Stimulated activated CD8-positive, alpha-beta memory T cell treated with anti-CD3 and anti-CD28 coated beads, Interleukin-7, amount 100 ng/mL, for 24 hours (primary cell): ENCODE measurements at regions not wholly inside any gene's neighbourhood (a gene's known extent, or its start where the extent isn't known, plus 50 kb on each side); places are given as distances from the start of the nearest gene placed in this dataset.

Experiments used
- DNase-seq: peaks from one replicate; pipeline ENCODE4 v3.0.0-alpha.2; 2020; ENCODE audit warnings: low read depth

DNA sequence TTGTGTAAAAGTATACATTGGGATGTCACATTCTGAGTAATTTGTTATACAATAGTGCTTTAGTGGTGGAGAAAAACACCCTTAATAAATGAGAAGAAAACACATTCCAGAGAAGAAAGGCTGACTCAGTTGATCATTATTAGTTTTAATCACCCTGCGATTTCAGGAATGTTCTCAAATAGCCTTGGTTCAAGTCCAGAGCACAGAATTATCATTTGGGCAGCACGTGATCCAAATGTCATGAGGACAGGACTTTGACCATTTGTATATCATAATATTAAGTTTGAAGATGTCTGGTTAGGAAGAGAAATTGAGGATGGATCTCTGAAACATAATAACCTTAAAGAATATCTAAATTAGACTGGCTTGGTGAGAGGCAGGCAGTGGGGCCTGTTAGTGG lies 1434.3 kb upstream of the TENM3 start:
- no peak for DNase-seq

DNA sequence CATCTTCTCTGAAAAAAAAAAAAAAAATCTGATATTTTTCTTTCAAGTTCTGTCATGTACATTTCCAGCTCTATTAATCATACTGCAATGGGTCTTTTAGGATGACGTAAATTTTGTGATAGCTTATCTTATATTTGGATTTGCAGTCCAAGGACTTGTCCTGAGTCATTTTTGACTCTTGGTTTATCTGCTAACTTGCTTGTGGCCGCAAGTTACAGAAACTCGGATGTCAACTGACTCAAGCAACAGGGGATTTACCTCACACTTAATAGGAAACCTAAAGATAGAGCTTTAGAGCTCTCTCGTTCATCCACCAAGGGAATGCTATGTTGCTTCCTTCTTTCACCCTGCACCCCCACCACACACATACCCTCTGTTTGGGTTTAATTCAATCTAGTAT lies 1433.8 kb upstream of the TENM3 start:
- DNase-seq: no peak

DNA sequence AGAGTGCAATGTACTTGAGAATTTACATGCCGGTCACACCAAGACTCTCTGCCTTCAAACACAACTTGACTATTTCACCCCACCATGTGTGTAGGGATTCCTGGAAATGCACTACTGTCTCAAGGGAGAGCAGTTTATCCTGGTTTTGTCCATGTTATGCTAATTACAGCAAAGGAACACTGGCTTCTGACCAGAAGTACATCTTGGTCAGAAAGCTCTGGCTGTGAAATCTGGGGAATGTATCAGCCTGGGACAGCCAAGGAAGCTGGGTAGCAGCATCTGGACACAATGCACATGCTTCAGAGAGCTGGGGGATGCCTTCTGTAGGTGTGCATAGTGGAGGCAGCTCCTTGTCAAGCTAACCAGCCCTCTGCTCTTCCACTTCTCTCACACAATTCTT lies 1432.6 kb upstream of the TENM3 start:
- no peak for DNase-seq

DNA sequence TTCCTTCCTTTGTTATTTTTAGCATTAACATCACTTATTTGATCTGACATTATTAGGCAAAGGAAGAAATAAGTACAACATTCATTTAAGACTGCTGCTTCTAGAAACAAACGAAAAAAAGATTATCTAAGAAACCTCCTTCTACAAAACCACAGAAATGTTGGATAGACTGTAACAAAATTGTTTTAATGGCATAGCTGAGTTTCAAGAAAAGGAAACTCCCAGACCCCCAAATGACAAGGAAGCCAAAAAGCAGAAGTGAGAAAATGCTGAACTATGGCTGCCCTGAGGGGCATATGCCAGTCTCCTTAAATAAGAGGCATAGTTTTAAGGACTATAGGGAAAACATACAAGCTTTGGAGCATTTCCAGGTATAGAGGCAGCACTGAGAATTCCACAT lies 1431.6 kb upstream of the TENM3 start:
- no peak for DNase-seq

DNA sequence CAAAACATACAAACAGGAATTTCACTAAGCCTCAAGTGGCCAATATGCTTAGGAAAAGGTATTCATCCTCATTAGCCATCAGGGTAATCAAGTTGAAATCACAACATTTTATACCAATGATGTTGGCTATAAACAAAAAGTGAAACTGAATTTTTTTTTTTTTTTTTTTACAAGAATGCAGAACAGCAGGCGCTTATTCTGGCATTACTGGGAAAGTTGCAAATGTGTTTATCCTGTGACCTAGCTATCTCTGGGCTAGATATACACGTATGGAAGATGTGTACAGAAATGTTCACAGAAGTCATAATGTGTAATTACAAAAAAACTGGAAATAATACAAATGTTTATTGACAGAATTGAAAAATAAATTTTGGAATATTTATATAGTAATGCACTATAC lies 1430.4 kb upstream of the TENM3 start:
- DNase-seq: no peak

DNA sequence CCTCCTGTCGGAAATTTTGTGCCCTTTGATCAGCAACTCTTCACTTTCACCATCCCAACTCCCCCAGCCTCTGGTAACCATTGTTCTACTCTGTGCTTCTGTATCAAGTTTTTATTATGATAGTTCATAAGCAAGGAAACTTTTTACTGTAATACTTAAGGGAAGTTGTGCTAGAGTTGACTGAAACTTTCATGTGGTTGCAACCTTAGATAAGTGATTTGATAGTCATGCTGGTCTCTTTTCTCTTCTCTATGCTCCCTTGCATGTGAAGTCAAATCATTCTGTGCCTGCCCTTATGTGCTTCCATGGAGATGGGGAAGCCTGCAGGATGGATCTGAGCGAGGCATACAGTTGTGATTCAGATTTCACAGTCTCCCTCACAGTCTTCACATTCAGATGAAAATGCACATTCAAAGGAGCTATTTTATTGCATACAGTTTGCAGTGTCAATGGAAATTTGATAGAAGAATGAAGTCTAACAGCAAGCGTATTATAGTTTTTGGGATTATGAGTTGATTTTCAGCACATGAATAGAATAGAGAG lies 1428.3 kb upstream of the TENM3 start:
- DNase-seq: no peak

DNA sequence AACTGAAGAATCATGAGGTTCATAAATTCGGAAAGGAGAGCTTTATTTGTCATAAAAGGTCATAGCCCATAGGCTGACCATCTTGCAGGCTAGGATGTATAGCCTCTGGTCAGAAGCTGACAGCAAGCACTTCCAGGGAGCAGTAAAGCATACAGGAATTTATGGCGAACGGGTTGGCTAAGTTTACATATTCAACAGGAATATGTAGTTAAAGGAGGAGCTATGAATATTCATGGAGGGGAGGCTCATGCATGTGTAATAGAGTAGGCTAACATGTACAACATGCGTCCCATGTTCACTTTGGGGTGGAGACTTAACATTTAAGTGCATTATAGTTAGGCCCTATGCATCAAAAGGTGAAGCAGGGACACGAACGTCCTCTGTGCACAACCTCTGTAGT lies 1425.7 kb upstream of the TENM3 start:
- DNase-seq: no peak

DNA sequence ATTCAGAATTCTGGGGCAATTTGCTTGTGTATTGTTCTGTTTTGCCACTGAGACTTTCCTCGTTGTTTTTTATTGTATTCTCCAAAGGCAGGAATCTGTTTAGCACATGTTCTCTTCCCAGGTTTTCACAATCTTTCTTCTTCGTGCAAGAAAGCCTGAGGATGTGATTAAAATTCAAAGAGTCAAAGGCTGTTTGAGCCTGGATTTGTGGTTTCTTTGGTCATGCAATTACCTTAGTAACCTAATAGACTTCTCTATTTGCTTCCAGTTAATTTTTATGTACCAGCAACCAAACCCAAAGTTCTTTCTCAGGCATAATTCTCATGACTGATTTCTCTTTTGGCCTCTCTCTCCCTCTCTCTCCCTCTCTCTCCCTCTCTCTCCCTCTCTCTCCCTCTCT lies 1420.1 kb upstream of the TENM3 start:
- DNase-seq: no peak

DNA sequence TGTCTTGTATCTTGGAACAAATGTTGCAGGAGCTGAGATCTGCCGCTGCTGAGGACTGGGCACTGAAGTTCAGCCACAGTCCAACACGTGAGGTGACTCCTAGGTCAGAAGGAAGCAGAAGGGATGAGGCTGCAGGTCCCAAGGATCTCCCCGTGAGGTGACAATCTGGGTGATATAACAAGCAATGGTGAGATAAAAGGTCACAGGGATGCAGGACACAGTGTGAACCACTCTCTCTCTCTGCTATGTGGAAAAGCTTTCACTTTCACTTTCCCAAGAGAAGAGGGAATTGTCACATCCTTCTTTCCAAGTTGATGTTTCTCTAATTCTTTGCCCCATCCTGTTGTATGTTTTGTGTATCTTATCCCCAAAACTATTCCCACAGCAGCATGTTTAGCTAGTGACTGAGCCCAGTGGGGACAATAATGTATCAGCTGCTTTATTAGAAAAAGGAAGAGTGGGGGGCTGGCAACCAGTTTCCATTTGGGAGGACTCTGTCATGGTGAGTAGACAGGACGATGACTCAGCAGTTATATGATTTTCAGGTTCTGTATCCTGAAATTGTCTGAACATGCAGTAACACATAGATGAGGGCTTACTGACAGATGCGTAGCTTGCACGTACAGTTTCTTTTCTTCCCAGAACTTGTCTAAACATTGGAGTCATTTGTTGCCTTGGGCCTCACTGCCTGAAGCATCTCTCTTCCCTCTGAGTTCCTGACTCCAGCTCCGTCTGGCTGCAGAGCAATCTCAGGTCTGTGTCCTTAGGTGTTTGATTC lies 1415.8 kb upstream of the TENM3 start:
- DNase-seq: no peak

DNA sequence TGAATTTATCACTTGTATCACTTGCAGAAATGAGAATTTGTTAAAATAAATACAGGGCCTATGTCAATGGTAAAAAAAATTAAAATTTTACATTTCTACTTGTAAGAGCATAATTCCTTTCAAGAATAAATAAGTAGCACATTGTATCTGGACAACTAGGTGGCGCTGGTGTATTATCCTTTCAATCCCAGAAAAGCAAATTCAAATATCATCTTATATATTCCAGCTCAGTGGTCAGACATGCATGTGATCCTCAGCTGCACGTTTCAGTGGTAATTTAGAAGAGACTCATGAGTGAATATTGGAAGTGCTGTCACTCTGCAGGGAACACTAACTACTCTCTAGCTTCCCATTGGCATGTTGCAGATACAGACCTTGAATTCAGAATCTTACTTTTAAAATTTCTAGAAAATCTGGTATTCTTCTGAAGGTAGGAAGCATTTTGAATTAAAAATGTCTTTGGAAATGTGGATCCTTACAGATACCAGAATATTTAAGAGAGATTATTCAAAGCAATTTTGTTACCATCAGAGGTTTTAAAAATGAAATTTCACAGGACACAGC lies 1414.7 kb upstream of the TENM3 start:
- DNase-seq: no peak

DNA sequence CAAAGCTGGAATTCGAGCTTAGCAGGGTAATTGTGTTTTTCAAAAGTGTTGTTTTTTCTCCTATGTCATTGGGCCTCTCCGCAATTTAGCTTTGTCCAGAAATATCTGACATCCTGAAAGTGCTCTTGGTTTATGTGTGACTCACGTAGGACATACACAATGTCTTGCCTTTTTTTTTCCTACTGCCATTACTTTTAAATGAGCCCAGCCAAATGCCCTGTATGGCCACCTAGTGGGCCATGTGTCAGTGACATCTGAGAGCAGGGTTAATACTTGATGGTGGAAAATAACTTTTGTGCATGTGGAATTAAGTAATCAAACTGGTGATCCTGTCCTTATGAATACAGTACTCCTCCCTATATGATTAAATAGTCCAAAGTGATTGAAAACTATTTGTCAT lies 1411.1 kb upstream of the TENM3 start:
- no peak for DNase-seq

DNA sequence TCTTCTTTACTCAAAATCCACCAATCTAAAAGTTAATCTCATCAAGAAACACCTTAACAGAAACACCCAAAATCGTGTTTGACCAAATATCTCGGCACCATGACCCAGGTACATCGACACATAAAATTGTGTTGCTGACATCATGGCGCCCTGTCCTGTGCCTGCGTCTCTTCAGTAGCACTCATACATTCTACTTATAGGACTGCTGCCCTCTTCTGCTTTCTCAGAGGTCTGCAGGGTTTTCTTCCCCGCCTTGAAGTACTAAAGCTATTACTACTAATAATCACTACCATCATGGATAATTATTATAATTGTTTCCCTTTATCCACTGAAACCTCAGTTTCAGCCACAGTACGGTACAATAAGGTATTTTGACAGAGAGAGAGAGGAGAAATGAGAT lies 1403.1 kb upstream of the TENM3 start:
- no peak for DNase-seq

DNA sequence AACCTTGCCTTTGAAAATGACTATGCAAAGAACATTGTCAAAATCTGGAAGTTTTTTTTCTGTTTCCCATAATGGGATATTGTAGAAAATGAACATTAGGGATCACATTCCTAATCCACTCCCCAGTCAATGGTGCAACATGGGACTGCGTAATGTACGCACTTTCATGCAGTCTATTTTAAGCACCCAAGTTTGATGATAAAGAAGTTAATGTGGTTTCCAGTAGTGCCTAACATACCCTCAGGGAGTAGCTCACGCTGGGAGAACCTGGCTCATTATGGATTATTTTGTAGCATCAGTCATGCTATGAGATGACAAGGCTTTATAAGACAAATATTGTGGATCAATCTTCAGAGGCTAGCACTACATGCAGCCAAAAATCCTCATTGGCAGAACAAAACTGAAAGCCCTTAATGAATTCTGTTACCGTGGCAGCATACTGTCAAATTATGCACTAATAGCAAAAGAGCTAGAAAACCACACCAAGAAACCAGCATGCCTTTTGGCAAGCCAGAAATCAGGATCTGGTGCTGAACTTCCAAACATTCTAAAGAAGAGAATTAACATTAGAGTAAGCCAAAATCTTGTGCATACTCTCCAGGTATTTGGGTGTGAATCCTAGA lies 1392.8 kb upstream of the TENM3 start:
- no peak for DNase-seq

DNA sequence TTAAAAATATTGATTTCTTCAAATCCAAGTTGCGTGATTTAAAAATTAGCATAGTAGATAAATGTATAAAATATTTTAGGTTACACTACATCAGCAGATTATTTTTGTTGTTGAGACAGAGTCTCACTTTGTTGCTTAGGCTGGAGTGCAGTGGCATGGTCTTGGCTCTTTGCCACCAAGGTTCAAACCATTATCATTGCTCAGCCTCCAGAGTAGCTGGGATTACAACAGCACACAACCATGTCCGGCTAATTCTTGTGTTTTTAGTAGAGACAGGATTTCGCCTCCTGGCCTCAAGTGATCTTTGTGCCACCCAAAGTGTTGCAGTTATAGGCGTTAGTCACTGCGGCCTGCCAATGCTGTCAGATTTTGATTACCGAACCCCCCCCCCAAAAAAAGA lies 1390.5 kb upstream of the TENM3 start:
- no peak for DNase-seq

DNA sequence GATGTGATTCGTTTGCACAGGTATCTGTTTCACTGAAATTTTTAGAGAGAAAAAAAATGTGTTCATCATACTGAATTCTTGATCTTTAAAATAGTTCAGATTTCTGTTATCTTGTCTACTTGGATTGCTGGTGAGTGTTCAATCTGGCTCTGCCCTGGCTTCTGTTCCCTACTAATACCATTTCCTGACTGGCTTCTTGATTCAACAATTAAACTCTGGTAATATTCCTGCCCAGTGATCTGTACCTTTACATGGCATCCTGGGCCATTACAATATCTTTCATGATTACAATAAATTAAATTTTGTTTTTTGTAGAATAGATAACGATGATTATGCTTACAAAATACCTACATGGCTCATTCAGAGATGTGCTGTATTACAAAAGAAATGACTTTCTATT lies 1388.0 kb upstream of the TENM3 start:
- DNase-seq: no peak

DNA sequence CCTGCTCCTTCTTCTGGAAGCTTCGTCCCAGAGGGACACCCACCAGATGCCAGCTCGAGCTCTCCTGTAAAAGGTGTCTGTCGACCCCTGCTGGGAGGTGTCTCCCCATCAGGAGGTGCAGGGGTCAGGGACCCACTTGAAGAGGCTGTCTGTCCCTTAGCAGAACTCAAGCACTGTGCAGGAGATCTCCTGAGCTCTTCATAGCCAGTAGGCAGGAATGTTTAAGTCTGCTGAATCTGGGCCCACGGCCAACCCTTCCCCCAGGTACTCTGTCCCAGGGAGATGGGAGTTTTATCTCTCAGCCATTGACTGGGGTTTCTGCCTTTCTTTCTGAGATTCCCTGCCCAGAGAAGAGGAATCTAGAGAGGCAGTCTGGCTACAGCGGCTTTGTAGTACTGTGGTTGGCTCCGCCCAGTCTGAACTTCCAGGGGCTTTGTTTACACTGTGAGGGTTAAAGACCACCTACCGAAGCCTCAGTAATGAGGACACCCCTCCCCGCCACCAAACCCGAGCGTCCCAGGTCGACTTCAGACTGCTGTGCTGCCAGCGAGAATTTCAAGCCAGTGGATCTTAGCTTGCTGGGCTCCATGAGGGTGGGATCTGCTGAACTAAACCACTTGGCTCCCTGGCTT lies 1383.0 kb upstream of the TENM3 start:
- no peak for DNase-seq

DNA sequence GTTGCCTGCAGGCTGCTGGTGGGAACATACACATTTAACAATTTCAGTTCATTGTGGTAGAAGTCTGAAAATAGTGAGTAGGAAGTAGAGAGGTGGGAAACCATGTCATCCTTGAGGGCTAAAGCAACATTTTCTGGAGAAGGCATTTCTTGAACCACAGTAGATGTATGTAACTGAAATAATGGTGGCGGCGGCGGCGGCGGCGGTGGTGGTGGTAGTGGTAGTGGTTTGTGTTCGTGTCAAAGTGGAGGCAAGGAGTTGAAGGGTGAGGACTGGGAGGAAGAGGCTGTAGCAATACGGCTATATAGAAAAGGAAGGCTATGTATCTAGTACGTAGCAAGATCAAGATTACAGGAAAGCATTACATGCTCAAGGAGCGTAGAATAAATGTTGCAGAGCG lies 1381.6 kb upstream of the TENM3 start:
- no peak for DNase-seq

DNA sequence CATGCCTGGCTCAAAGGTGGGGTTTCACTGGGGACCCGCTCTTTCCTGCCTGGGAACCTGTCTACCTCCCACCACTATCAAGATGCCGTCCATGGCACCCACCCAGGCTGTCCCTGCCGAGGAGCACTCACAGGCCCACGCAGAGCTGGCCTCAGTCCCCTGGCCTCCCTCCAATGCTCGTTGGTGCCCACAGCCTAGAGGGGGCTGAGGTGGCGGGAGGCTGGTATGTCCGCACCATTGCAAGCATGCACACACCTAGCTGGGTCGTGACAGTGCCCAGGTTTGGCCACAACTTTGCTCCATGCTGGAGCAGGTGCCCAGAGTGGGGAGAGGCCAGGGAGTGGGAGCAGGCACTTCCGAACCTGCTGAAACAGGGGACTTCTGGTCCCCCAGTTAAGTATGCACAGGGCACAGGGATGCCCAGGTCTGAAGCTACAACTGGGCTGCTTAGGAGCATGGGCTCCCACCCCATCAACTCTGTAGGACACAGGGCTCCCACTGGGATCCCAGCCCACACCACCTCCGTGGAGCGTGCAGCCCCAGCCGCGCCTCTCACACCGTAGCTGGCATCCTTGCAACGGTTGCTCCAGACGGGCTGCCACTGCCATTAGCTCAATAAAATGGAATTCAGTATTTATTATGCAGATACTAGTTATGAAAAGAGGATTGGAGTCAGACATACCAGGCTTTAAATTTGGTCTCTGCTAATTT lies 1376.1 kb upstream of the TENM3 start:
- DNase-seq: no peak

DNA sequence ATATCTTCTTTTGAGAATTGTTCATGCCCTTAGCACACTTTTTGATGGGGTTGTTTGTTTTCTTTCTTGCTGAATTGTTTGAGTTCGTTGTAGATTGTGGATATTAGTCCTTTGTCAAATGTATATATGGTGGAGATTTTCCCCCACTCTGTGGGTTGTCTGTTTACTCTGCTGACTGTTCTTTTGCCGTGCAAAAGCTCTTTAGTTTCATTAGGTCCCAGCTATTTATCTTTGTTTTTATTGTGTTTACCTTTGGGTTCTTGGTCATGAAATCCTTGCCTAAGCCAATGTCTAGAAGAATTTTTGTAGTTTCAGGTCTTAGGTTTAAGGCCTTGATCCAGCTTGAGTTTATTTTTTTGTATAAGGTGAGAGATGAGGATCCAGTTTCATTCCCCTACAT lies 1372.6 kb upstream of the TENM3 start:
- DNase-seq: no peak

DNA sequence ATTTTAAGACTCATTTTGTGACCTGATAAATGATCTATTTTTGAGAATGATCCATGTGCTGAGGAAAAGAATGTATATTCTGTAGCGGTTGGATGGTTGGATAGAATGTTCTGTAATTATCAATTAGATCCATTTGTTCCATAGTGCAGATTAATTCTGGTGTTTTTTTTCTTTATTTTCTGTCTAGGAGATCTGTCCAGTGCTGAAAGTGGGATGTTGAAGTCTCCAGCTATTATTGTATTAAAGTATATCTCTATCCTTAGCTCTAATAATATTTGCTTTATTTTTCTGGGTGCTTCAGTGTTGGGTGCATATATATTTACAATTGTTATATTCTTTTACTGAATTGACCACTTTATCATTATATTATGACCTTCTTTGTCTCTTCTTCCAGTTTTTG lies 1344.9 kb upstream of the TENM3 start:
- no peak for DNase-seq

DNA sequence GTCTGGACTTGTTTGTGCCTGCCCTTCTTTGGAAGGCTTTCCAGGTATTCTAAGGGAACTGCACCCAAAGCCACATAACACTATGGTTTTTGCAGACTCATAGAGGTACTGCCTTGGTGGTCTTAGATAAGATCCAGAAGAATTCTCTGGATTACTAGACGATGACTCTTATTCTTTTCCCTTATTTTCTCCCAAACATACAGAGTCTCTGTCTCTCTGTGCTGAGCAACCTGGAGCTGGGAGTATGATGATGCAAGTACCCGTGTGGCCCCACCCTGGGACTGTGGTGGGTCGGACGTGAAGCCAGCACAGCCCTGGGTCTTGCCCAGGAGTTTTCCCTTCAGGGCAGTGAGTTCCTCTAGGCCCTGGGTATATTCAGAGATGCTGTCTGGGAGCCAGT lies 1342.4 kb upstream of the TENM3 start:
- no peak for DNase-seq

DNA sequence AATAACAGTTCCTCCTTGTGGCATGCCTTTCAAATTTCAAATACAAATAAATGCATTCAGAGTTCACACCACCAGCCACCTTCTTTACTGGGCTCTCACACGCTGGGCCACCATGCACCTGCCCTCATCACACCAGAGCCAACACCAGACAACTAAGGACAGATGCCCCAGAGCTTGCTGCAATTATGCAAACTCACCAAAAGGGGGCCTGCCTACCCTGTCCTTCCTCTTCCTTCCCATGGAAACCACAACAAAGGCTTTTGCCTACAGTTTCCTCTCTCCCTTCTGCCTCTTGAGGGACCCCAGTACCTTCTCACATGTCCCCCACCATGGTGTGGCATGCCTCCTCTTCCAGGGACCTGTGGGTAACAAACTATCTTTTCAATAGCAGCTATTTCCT lies 1333.9 kb upstream of the TENM3 start:
- DNase-seq: no peak
